OCI-LY1 (cell line): ENCODE measurements at regions not wholly inside any gene's neighbourhood (a gene's known extent, or its start where the extent isn't known, plus 50 kb on each side); places are given as distances from the start of the nearest gene placed in this dataset.
"Not testable (repeated sequence)": the region's sequence is repeated elsewhere in the genome, so short reads cannot be mapped to it uniquely, and the experiment has no call there.

Experiments
- CTCF ChIP-seq: fragments of 200-600 bp; sonication (generic), shearing (Covaris generic); IDR thresholded peaks from 2 replicates; pipeline ENCODE4 v1.5.1; 2017; ENCODE audit warnings: mild to moderate bottlenecking, antibody characterized with exemption, low read length, moderate library complexity, mixed read lengths
- EZH2 ChIP-seq: fragments of 200-600 bp; sonication (generic), shearing (Covaris generic); IDR thresholded peaks from 2 replicates; pipeline ENCODE4 v1.8.0; 2017; ENCODE audit warnings: borderline replicate concordance, mixed run types, mild to moderate bottlenecking, antibody characterized with exemption, low read length, moderate library complexity, mixed read lengths

GRCh38 chr7:76735668-76736067, 108.6 kb upstream of the POMZP3 start:
- not testable (repeated sequence) for TF ChIP-seq CTCF, EZH2
